ENCODE measurements at regions not wholly inside any gene's neighbourhood (a gene's known extent, or its start where the extent isn't known, plus 50 kb on each side); places are given as distances from the start of the nearest gene placed in this dataset.

GRCh38 chr4:119750048-119750447 is 121.4 kb upstream of the PDE5A start:
- Histone ChIP-seq H3K36me3 (no peaks in the 10 kb centered on the region), H3K27me3 (ENCODE audit: low read depth) (no peaks in the 10 kb centered on the region), H3K4me1 (peaks cover 9% of the 10 kb centered on the region), H3K27ac (replicated peaks) (peak overlapping the region; percentile 11), H3K9me3 (replicated peaks) (no peaks in the 10 kb centered on the region), H3K4me3 (no peak overlapping the region)
- intact Hi-C loops (cut with micrococcal nuclease): no loop called here
- DNase-seq: no peak
- no peak for TF ChIP-seq CTCF (IDR thresholded peaks at IDR 0.05; ENCODE audit: borderline replicate concordance)

- TF ChIP-seq CTCF (IDR thresholded peaks at IDR 0.05; ENCODE audit: borderline replicate concordance): no peak
- no peak for DNase-seq
- peaks cover 9% of the 10 kb centered on the region for H3K4me1 ChIP-seq
- no peaks in the 10 kb centered on the region for H3K36me3 ChIP-seq
- no peaks in the 10 kb centered on the region for H3K9me3 ChIP-seq (replicated peaks)
- intact Hi-C loops (cut with micrococcal nuclease): no loop called here
- no peak overlapping the region for H3K4me3 ChIP-seq
- H3K27ac ChIP-seq (replicated peaks): peak overlapping the region; percentile 22
- no peaks in the 10 kb centered on the region for H3K27me3 ChIP-seq (ENCODE audit: low read depth)
These were observed 120.2 kb upstream of the PDE5A start for GRCh38 chr4:119748853-119749252.

GRCh38 chr4:119746951-119747350 is 118.3 kb upstream of the PDE5A start:
- H3K9me3 ChIP-seq (replicated peaks): no peaks in the 10 kb centered on the region
- H3K36me3 ChIP-seq: no peaks in the 10 kb centered on the region
- no peak overlapping the region for H3K27ac ChIP-seq (replicated peaks)
- no peak for TF ChIP-seq CTCF (IDR thresholded peaks at IDR 0.05; ENCODE audit: borderline replicate concordance)
- peaks cover 9% of the 10 kb centered on the region for H3K4me1 ChIP-seq
- no peak overlapping the region for H3K4me3 ChIP-seq
- DNase-seq: no peak
- intact Hi-C loops (cut with micrococcal nuclease): no loop called here
- no peaks in the 10 kb centered on the region for H3K27me3 ChIP-seq (ENCODE audit: low read depth)

GRCh38 chr4:119745351-119745750 is 116.7 kb upstream of the PDE5A start:
- no peak for DNase-seq
- Histone ChIP-seq H3K36me3 (no peaks in the 10 kb centered on the region), H3K27ac (replicated peaks) (no peak overlapping the region), H3K4me1 (peaks cover 7% of the 10 kb centered on the region), H3K4me3 (no peak overlapping the region), H3K9me3 (replicated peaks) (no peaks in the 10 kb centered on the region), H3K27me3 (ENCODE audit: low read depth) (no peaks in the 10 kb centered on the region)
- intact Hi-C loops (cut with micrococcal nuclease): no loop called here
- TF ChIP-seq CTCF (IDR thresholded peaks at IDR 0.05; ENCODE audit: borderline replicate concordance): no peak

GRCh38 chr4:119744580-119744979 is 116.0 kb upstream of the PDE5A start:
- no peak overlapping the region for H3K4me3 ChIP-seq
- no peaks in the 10 kb centered on the region for H3K9me3 ChIP-seq (replicated peaks)
- no peaks in the 10 kb centered on the region for H3K27me3 ChIP-seq (ENCODE audit: low read depth)
- no peaks in the 10 kb centered on the region for H3K4me1 ChIP-seq
- H3K27ac ChIP-seq (replicated peaks): no peak overlapping the region
- intact Hi-C loops (cut with micrococcal nuclease): no loop called here
- DNase-seq: no peak
- no peak for TF ChIP-seq CTCF (IDR thresholded peaks at IDR 0.05; ENCODE audit: borderline replicate concordance)
- H3K36me3 ChIP-seq: no peaks in the 10 kb centered on the region

- no peaks in the 10 kb centered on the region for H3K9me3 ChIP-seq (replicated peaks)
- H3K4me3 ChIP-seq: no peak overlapping the region
- H3K27me3 ChIP-seq (ENCODE audit: low read depth): no peaks in the 10 kb centered on the region
- DNase-seq: no peak
- H3K36me3 ChIP-seq: no peaks in the 10 kb centered on the region
- no peak for TF ChIP-seq CTCF (IDR thresholded peaks at IDR 0.05; ENCODE audit: borderline replicate concordance)
- intact Hi-C loops (cut with micrococcal nuclease): no loop called here
- H3K27ac ChIP-seq (replicated peaks): no peak overlapping the region
- H3K4me1 ChIP-seq: no peaks in the 10 kb centered on the region
These were observed 115.0 kb upstream of the PDE5A start for GRCh38 chr4:119743644-119744043.
